ENCODE measurements at regions not wholly inside any gene's neighbourhood (a gene's known extent, or its start where the extent isn't known, plus 50 kb on each side); places are given as distances from the start of the nearest gene placed in this dataset.

DNA sequence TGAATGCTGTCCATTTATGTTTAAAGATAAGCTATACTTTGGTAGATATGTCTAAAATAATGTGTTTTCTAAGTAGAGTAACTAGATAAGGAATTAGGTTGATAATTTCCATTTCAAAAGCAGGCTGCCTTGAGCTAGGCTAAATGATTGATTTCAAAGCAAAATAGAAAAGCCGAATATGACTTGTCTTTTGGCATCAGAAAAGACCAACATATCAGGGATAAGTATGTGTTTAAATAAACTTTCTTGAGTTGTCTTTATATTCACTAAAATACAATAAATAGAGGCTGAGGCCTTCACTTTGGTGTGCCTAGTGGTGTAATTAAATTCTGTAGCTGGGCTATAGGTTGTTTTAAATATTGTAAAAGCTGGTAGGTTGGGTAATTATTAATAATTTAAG is 569.0 kb downstream of the TAF11L14 start:
- intact Hi-C loops (cut with micrococcal nuclease; ENCODE audit: unreplicated experiment) = no loop called here
- H3K27ac Mint-ChIP-seq (ENCODE audit: unreplicated experiment) = no peak overlapping the region
- no peaks in the 10 kb centered on the region for H3K9me3 ChIP-seq
- no peaks in the 10 kb centered on the region for H3K4me1 Mint-ChIP-seq (ENCODE audit: low read depth, unreplicated experiment)
- H3K27me3 ChIP-seq (replicated peaks; ENCODE audit: control insufficient read depth, insufficient read depth, low read length) = no peaks in the 10 kb centered on the region
- peaks cover 10% of the 10 kb centered on the region for H3K9me3 Mint-ChIP-seq (ENCODE audit: unreplicated experiment)
- ChIA-PET CTCF (no interaction called here), POLR2A (no interaction called here)
- H3K36me3 ChIP-seq (ENCODE audit: control insufficient read depth, insufficient read depth, low read length) = no peaks in the 10 kb centered on the region
- H3K4me1 ChIP-seq = no peaks in the 10 kb centered on the region
- no peak for DNase-seq
- no peaks in the 10 kb centered on the region for H3K36me3 Mint-ChIP-seq (ENCODE audit: insufficient read depth, unreplicated experiment)
- TF ChIP-seq, protein P1, sequence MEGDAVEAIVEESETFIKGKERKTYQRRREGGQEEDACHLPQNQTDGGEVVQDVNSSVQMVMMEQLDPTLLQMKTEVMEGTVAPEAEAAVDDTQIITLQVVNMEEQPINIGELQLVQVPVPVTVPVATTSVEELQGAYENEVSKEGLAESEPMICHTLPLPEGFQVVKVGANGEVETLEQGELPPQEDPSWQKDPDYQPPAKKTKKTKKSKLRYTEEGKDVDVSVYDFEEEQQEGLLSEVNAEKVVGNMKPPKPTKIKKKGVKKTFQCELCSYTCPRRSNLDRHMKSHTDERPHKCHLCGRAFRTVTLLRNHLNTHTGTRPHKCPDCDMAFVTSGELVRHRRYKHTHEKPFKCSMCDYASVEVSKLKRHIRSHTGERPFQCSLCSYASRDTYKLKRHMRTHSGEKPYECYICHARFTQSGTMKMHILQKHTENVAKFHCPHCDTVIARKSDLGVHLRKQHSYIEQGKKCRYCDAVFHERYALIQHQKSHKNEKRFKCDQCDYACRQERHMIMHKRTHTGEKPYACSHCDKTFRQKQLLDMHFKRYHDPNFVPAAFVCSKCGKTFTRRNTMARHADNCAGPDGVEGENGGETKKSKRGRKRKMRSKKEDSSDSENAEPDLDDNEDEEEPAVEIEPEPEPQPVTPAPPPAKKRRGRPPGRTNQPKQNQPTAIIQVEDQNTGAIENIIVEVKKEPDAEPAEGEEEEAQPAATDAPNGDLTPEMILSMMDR (IDR thresholded peaks at IDR 0.05; ENCODE audit: insufficient read depth in 1 of 2, low read depth in 1 of 2, low read length in 1 of 2, severe bottlenecking in 1 of 2, unreplicated experiment in 1 of 2) = no peak
- H3K27me3 Mint-ChIP-seq (ENCODE audit: insufficient read depth, unreplicated experiment) = no peaks in the 10 kb centered on the region
- H3K4me3 ChIP-seq (ENCODE audit: low read depth, low read length) = no peak overlapping the region
- no TSS peak for BruUV-seq (replicated peaks)
- H3K4me3 Mint-ChIP-seq (ENCODE audit: unreplicated experiment) = no peak overlapping the region

DNA sequence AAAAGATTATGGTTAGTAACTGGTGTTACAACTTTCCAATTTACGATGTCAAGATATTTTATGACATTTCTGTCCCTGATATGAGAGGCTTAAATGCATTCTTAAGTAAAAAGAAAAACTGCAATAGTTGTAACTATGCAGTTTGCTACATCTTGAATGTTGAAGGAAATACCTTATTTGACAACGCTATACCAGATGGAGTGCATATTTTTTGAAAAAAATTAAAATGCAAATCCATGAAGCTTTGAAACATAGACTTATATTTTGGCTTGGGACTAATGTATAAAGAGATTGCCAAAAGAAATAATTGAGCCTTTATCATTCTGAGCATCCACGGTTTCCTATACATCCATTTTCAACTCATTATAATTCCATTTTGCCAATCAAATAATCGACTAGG is 579.4 kb downstream of the TAF11L14 start:
- DNase-seq = no peak
- CTCF ChIA-PET = no interaction called here
- H3K9me3 Mint-ChIP-seq (ENCODE audit: unreplicated experiment) = peaks cover 9% of the 10 kb centered on the region
- H3K36me3 Mint-ChIP-seq (ENCODE audit: insufficient read depth, unreplicated experiment) = no peaks in the 10 kb centered on the region
- Histone ChIP-seq H3K36me3 (ENCODE audit: control insufficient read depth, insufficient read depth, low read length) (no peaks in the 10 kb centered on the region), H3K4me1 (no peaks in the 10 kb centered on the region), H3K27me3 (replicated peaks; ENCODE audit: control insufficient read depth, insufficient read depth, low read length) (no peaks in the 10 kb centered on the region), H3K9me3 (no peaks in the 10 kb centered on the region), H3K4me3 (ENCODE audit: low read depth, low read length) (no peak overlapping the region)
- POLR2A ChIA-PET = no interaction called here
- no peak overlapping the region for H3K4me3 Mint-ChIP-seq (ENCODE audit: unreplicated experiment)
- no TSS peak for BruUV-seq (replicated peaks)
- H3K27ac Mint-ChIP-seq (ENCODE audit: unreplicated experiment) = no peak overlapping the region
- no peaks in the 10 kb centered on the region for H3K27me3 Mint-ChIP-seq (ENCODE audit: insufficient read depth, unreplicated experiment)
- no peaks in the 10 kb centered on the region for H3K4me1 Mint-ChIP-seq (ENCODE audit: low read depth, unreplicated experiment)
- intact Hi-C loops (cut with micrococcal nuclease; ENCODE audit: unreplicated experiment) = no loop called here
- TF ChIP-seq, protein P1 (IDR thresholded peaks at IDR 0.05; ENCODE audit: insufficient read depth in 1 of 2, low read depth in 1 of 2, low read length in 1 of 2, severe bottlenecking in 1 of 2, unreplicated experiment in 1 of 2) = no peak

DNA sequence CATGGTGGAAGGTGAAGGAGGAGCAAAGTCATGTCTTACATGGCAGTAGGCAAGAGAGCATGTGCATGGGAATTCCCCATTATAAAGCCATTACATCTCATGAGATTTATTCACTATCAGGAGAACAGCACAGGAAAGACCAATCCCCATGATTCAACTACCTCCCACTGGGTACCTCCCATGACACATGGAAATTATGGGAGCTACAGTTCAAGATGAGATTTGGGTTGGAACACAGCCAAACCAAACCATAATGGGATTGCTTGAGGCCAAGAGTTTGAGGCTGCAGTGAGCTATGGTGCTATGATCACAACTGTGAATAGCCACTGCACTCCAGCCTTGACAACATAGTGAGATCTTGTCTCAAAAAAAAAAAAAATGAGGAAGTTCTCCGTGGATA is 581.8 kb downstream of the TAF11L14 start:
- H3K36me3 Mint-ChIP-seq (ENCODE audit: insufficient read depth, unreplicated experiment) = no peaks in the 10 kb centered on the region
- no TSS peak for BruUV-seq (replicated peaks)
- ChIA-PET CTCF (no interaction called here), POLR2A (no interaction called here)
- no peak overlapping the region for H3K4me3 ChIP-seq (ENCODE audit: low read depth, low read length)
- TF ChIP-seq, protein P1 (IDR thresholded peaks at IDR 0.05; ENCODE audit: insufficient read depth in 1 of 2, low read depth in 1 of 2, low read length in 1 of 2, severe bottlenecking in 1 of 2, unreplicated experiment in 1 of 2) = no peak
- no peaks in the 10 kb centered on the region for H3K9me3 ChIP-seq
- no peak overlapping the region for H3K27ac Mint-ChIP-seq (ENCODE audit: unreplicated experiment)
- peaks cover 18% of the 10 kb centered on the region for H3K9me3 Mint-ChIP-seq (ENCODE audit: unreplicated experiment)
- no peaks in the 10 kb centered on the region for H3K27me3 Mint-ChIP-seq (ENCODE audit: insufficient read depth, unreplicated experiment)
- intact Hi-C loops (cut with micrococcal nuclease; ENCODE audit: unreplicated experiment) = no loop called here
- H3K27me3 ChIP-seq (replicated peaks; ENCODE audit: control insufficient read depth, insufficient read depth, low read length) = no peaks in the 10 kb centered on the region
- H3K4me1 Mint-ChIP-seq (ENCODE audit: low read depth, unreplicated experiment) = no peaks in the 10 kb centered on the region
- no peaks in the 10 kb centered on the region for H3K4me1 ChIP-seq
- no peak for DNase-seq
- H3K36me3 ChIP-seq (ENCODE audit: control insufficient read depth, insufficient read depth, low read length) = no peaks in the 10 kb centered on the region
- H3K4me3 Mint-ChIP-seq (ENCODE audit: unreplicated experiment) = no peak overlapping the region
